ENCODE measurements at regions not wholly inside any gene's neighbourhood (a gene's known extent, or its start where the extent isn't known, plus 50 kb on each side); places are given as distances from the start of the nearest gene placed in this dataset.

DNA sequence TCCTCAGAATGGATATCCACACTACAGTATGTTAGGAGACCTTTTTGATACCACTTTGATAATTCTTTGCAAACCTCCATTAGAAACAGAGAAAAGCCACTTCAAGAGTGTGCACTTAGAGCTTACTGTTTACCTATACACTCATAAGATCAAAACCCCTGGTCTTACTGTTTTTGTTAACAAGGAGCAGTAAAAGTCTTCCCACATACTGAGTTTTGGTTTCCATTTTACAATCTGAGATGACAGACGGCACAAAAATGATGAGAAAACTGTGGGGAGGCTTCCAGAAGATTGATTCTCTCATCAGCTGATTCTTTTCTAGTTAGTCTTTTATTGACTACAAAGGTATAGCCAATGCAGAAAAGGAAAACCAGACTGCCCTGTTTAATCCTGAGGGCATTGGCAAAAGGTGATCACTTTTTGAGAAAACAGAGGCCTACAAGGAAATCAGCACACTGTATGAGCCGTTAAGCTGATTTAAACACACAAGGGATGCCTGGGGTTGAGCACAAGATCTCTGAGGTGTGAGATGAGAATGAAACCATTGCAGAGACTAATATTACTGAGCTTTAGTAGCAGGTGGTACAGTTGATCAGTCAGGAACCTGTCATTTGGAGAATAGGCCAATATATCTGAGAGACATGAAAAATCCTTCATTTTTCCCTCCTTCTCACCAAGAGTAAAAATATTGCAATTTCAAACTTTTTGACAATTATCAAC lies 368.6 kb downstream of the GRB14 start:
- TF ChIP-seq POLR2A (IDR thresholded peaks at IDR 0.05; ENCODE audit: low read length) = no peak
- TF ChIP-seq GATA1 (IDR thresholded peaks at IDR 0.05; ENCODE audit: low read depth, low read length) = no peak

Data from erythroblast (primary cell).